HCT116 (cell line): ENCODE measurements at regions not wholly inside any gene's neighbourhood (a gene's known extent, or its start where the extent isn't known, plus 50 kb on each side); places are given as distances from the start of the nearest gene placed in this dataset.

Experiments
- ATAC-seq: fragments of 200-7000 bp; cut with Tn5 transposase; 2 replicates; pipeline ENCODE4 v1.9.1; 2020; ENCODE audit warnings: mild to moderate bottlenecking, moderate library complexity
- BruUV-seq: library from RNA; stranded (reverse); fragments of 400-500 nt; replicated peaks from 2 replicates; lab custom pipeline; 2021; lab: Mats Ljungman, UMichigan
- CTCF ChIA-PET: fragments of 300-600 bp; sonication (Branson Sonifier 250); formaldehyde crosslinking; loops from one replicate; lab custom pipeline; 2021; ENCODE audit warnings: antibody characterized with exemption; lab: Charles Lee
- POLR2A ChIA-PET: fragments of 300-600, 350-600 bp; sonication (Branson Sonifier 250); formaldehyde crosslinking; loops from one replicate; lab custom pipeline; 2021; ENCODE audit warnings: antibody characterized with exemption; lab: Charles Lee
- RAD21 ChIA-PET, 2 experiments: fragments of 300-600 bp; sonication (Branson Sonifier 250); formaldehyde crosslinking; loops; one replicate each; lab custom pipeline; 2023; ENCODE audit warnings: low total read pairs in 2 of 2; ENCODE audit not compliant: uncharacterized antibody in 2 of 2, unreplicated experiment in 2 of 2, low non-redundant PET in 1 of 2; lab: Charles Lee
- DNase-seq: peaks from one replicate; pipeline ENCODE4 v3.0.0-alpha.2; 2010; ENCODE audit warnings: low read depth, low spot score
- H2AFZ ChIP-seq: fragments of 200-600 bp; shearing (Covaris generic), sonication (generic); 2 replicates; pipeline ENCODE4 v1.6.1; 2017; ENCODE audit warnings: low read depth, mixed run types, mixed read lengths, antibody characterized with exemption, low read length; ENCODE audit not compliant: poor library complexity, severe bottlenecking
- H3K27ac ChIP-seq: 2 replicates; pipeline ENCODE4 v1.5.1; 2012; ENCODE audit warnings: low read depth, low read length
- H3K27me3 ChIP-seq: fragments of 200-600 bp; sonication (generic); 2 replicates; pipeline ENCODE4 v1.6.1; 2016; ENCODE audit warnings: mixed run types, low read length, mixed read lengths; ENCODE audit not compliant: insufficient read depth
- H3K36me3 ChIP-seq, 2 experiments: fragments of 200-500 bp in 1 of 2; fragments of 200-600 bp in 1 of 2; sonication (Bioruptor generic) in 1 of 2; sonication (generic) in 1 of 2; 2 replicates each; pipeline versions ENCODE4 v1.5.1 to v1.6.1; 2014 to 2016; ENCODE audit warnings: low read length in 2 of 2, inconsistent platforms in 1 of 2, mixed read lengths in 1 of 2, mixed run types in 1 of 2; ENCODE audit not compliant: insufficient read depth in 2 of 2, control insufficient read depth in 1 of 2
- H3K4me1 ChIP-seq, 2 experiments: fragments of 200-600 bp in 1 of 2; sonication (generic) in 1 of 2; 2 replicates each; pipeline versions ENCODE4 v1.5.1 to v1.6.1; 2012 to 2017; ENCODE audit warnings: low read length in 2 of 2, inconsistent platforms in 1 of 2, mild to moderate bottlenecking in 1 of 2, mixed read lengths in 1 of 2, mixed run types in 1 of 2, moderate library complexity in 1 of 2; ENCODE audit not compliant: insufficient read depth in 2 of 2, control insufficient read depth in 1 of 2
- H3K4me2 ChIP-seq: fragments of 200-600 bp; sonication (generic); 2 replicates; pipeline ENCODE4 v1.6.1; 2017; ENCODE audit warnings: mixed run types, low read length, mixed read lengths
- H3K4me3 ChIP-seq, 2 experiments: fragments of 200-600 bp in 1 of 2; sonication (generic) in 1 of 2; replicated peaks in 1 of 2; 2 replicates each; pipeline ENCODE4 v1.5.1; 2011 to 2016; ENCODE audit warnings: low read length in 2 of 2, control low read depth in 1 of 2, low read depth in 1 of 2, mild to moderate bottlenecking in 1 of 2, mixed read lengths in 1 of 2, mixed run types in 1 of 2
- H3K79me2 ChIP-seq: fragments of 200-600 bp; sonication (generic); 2 replicates; pipeline ENCODE4 v1.6.1; 2017; ENCODE audit warnings: mild to moderate bottlenecking, mixed run types, low read length, moderate library complexity, mixed read lengths; ENCODE audit not compliant: insufficient read depth
- H3K9ac ChIP-seq: fragments of 200-600 bp; sonication (generic); 2 replicates; pipeline ENCODE4 v1.6.1; 2016; ENCODE audit warnings: low read length, mixed read lengths
- H3K9me2 ChIP-seq: fragments of 200-600 bp; sonication (generic), shearing (Covaris generic); 2 replicates; pipeline ENCODE4 v1.6.1; 2017; ENCODE audit warnings: mixed run types, mild to moderate bottlenecking, moderate library complexity; ENCODE audit not compliant: insufficient read depth
- H3K9me3 ChIP-seq, 2 experiments: fragments of 200-500 bp in 1 of 2; fragments of 200-600 bp in 1 of 2; sonication (Bioruptor generic) in 1 of 2; sonication (generic) in 1 of 2; 2 replicates each; pipeline ENCODE4 v1.6.1; 2014 to 2017; ENCODE audit warnings: low read length in 2 of 2, mixed read lengths in 2 of 2, inconsistent platforms in 1 of 2, low read depth in 1 of 2, mild to moderate bottlenecking in 1 of 2, mixed run types in 1 of 2, moderate library complexity in 1 of 2; ENCODE audit not compliant: control insufficient read depth in 1 of 2, insufficient read depth in 1 of 2
- H4K20me1 ChIP-seq: fragments of 200-600 bp; sonication (generic), shearing (Covaris generic); 2 replicates; pipeline ENCODE4 v1.6.1; 2017; ENCODE audit warnings: mixed run types, mild to moderate bottlenecking, moderate library complexity; ENCODE audit not compliant: insufficient read depth
- ELF1 ChIP-seq: IDR thresholded peaks from 2 replicates; pipeline ENCODE4 v1.6.1; 2012; ENCODE audit warnings: low read depth, borderline replicate concordance
- JUND ChIP-seq: IDR thresholded peaks from 2 replicates; pipeline ENCODE4 v1.6.1; 2012
- POLR2AphosphoS5 ChIP-seq: IDR thresholded peaks from 2 replicates; pipeline ENCODE4 v1.6.1; 2011; ENCODE audit warnings: mild to moderate bottlenecking, low read depth, low read length, moderate library complexity
- SP1 ChIP-seq: IDR thresholded peaks from 2 replicates; pipeline ENCODE4 v1.6.1; 2012; ENCODE audit warnings: low read depth
- TCF7L2 ChIP-seq: IDR thresholded peaks from 2 replicates; pipeline ENCODE4 v1.7.0; 2011; ENCODE audit warnings: borderline replicate concordance, inconsistent platforms; ENCODE audit not compliant: insufficient read depth, insufficient read length; ENCODE audit errors: extremely low read depth
- YY1 ChIP-seq: IDR thresholded peaks from 2 replicates; pipeline ENCODE4 v1.6.1; 2011; ENCODE audit warnings: low read length, low read depth, moderate library complexity, mild to moderate bottlenecking; ENCODE audit not compliant: insufficient replicate concordance; ENCODE audit errors: extremely low read depth
- intact Hi-C: fragments of 100-400 bp; cut with micrococcal nuclease; formaldehyde crosslinking; loops from 2 replicates; pipeline ENCODE4 v1.10.0; 2022
- TF ChIP-seq, protein P1 (sequence below), 3 experiments: fragments of 200-600 bp in 1 of 3; sonication (generic) in 1 of 3; IDR thresholded peaks in 2 of 3; conservative IDR thresholded peaks in 1 of 3; 2 replicates each; pipeline ENCODE4 v1.5.1; 2012 to 2017; ENCODE audit warnings: low read depth in 2 of 3, low read length in 2 of 3, antibody characterized with exemption in 1 of 3, borderline replicate concordance in 1 of 3, control low read depth in 1 of 3, mild to moderate bottlenecking in 1 of 3, mixed read lengths in 1 of 3, mixed run types in 1 of 3, moderate library complexity in 1 of 3; ENCODE audit not compliant: insufficient read depth in 1 of 3
- TF ChIP-seq, protein P2 (sequence below): IDR thresholded peaks from 2 replicates; pipeline ENCODE4 v1.6.1; 2011; ENCODE audit warnings: mild to moderate bottlenecking, low read length, moderate library complexity; ENCODE audit not compliant: insufficient replicate concordance; ENCODE audit errors: extremely low read depth

- TF ChIP-seq, protein P1, sequence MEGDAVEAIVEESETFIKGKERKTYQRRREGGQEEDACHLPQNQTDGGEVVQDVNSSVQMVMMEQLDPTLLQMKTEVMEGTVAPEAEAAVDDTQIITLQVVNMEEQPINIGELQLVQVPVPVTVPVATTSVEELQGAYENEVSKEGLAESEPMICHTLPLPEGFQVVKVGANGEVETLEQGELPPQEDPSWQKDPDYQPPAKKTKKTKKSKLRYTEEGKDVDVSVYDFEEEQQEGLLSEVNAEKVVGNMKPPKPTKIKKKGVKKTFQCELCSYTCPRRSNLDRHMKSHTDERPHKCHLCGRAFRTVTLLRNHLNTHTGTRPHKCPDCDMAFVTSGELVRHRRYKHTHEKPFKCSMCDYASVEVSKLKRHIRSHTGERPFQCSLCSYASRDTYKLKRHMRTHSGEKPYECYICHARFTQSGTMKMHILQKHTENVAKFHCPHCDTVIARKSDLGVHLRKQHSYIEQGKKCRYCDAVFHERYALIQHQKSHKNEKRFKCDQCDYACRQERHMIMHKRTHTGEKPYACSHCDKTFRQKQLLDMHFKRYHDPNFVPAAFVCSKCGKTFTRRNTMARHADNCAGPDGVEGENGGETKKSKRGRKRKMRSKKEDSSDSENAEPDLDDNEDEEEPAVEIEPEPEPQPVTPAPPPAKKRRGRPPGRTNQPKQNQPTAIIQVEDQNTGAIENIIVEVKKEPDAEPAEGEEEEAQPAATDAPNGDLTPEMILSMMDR (IDR thresholded peaks at IDR 0.05 in 2 of 3, conservative IDR thresholded peaks at IDR 0.05 in 1 of 3; ENCODE audit: borderline replicate concordance in 1 of 3, insufficient read depth in 1 of 3, low read depth in 2 of 3, low read length in 2 of 3), result no peak
- TF ChIP-seq ELF1, result no peak
Measured at GRCh38 chr1:221239181-221239580, 359.9 kb downstream of the HLX start (continued).

DNA sequence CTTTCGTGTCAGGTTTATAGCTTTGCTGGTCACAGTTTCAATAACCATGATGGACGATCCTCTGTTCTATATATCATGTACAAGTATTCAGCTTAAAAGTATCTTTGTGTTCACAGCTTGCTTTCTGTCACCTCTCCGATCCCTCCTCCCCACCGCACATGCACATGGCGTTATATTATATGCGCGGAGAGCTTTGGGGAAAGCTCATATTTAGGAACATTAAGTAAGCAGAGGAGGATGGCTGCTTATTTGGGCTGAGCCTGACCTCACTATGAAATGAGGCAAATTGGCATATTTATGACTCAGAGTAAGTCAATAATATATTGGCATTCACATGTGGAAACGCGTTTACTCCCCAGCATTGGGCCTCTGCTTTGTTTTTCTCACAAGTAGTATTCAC is 360.5 kb downstream of the HLX start:
- H3K9me3 ChIP-seq, result no peaks in the 10 kb centered on the region
- H4K20me1 ChIP-seq, result no peaks in the 10 kb centered on the region; the same call in 1 of the 2 replicates
- no peak overlapping the region for H3K4me2 ChIP-seq
- DNase-seq (no peak), ATAC-seq (no peak)
- no peak overlapping the region for H3K27ac ChIP-seq
- H3K9ac ChIP-seq, result no peak overlapping the region
- H3K27me3 ChIP-seq, result no peaks in the 10 kb centered on the region
- intact Hi-C loops, result no loop called here
- no peaks in the 10 kb centered on the region for H3K79me2 ChIP-seq
- POLR2A ChIA-PET, result no interaction called here
- H3K4me1 ChIP-seq, result no peaks in the 10 kb centered on the region
- H3K36me3 ChIP-seq, result no peaks in the 10 kb centered on the region
- TF ChIP-seq SP1, result no peak
- TF ChIP-seq, protein P2, sequence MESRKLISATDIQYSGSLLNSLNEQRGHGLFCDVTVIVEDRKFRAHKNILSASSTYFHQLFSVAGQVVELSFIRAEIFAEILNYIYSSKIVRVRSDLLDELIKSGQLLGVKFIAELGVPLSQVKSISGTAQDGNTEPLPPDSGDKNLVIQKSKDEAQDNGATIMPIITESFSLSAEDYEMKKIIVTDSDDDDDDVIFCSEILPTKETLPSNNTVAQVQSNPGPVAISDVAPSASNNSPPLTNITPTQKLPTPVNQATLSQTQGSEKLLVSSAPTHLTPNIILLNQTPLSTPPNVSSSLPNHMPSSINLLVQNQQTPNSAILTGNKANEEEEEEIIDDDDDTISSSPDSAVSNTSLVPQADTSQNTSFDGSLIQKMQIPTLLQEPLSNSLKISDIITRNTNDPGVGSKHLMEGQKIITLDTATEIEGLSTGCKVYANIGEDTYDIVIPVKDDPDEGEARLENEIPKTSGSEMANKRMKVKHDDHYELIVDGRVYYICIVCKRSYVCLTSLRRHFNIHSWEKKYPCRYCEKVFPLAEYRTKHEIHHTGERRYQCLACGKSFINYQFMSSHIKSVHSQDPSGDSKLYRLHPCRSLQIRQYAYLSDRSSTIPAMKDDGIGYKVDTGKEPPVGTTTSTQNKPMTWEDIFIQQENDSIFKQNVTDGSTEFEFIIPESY, result no peak
- TF ChIP-seq, protein P1 (IDR thresholded peaks at IDR 0.05 in 2 of 3, conservative IDR thresholded peaks at IDR 0.05 in 1 of 3; ENCODE audit: borderline replicate concordance in 1 of 3, insufficient read depth in 1 of 3, low read depth in 2 of 3, low read length in 2 of 3), result no peak
- no peak for TF ChIP-seq YY1
- no peak for TF ChIP-seq TCF7L2
- TF ChIP-seq POLR2AphosphoS5, result no peak
- TF ChIP-seq JUND, result no peak
- no peak for TF ChIP-seq ELF1
- RAD21 ChIA-PET, result no interaction called here
- H2AFZ ChIP-seq, result no peak overlapping the region
- CTCF ChIA-PET, result no interaction called here
- no peak overlapping the region for H3K4me3 ChIP-seq
- BruUV-seq, result no TSS peak
- H3K9me2 ChIP-seq, result no peaks in the 10 kb centered on the region; the same call in 1 of the 2 replicates
